B cell (primary cell): ENCODE measurements at regions not wholly inside any gene's neighbourhood (a gene's known extent, or its start where the extent isn't known, plus 50 kb on each side); places are given as distances from the start of the nearest gene placed in this dataset.

ENCODE experiments used
- ATAC-seq: fragments of 200-7000 bp; cut with Tn5 transposase; one replicate; pipeline ENCODE4 v1.10.0; 2021; ENCODE audit warnings: low read depth, mild to moderate bottlenecking, moderate number of reproducible peaks, moderate library complexity
- CTCF ChIA-PET: fragments of 350-600 bp; sonication (Branson Sonifier 250); formaldehyde crosslinking; loops from one replicate; lab custom pipeline; 2021; ENCODE audit warnings: antibody characterized with exemption, inconsistent platforms; lab: Charles Lee
- POLR2A ChIA-PET: fragments of 350-600 bp; sonication (Branson Sonifier 250); formaldehyde crosslinking; loops from one replicate; lab custom pipeline; 2021; ENCODE audit warnings: antibody characterized with exemption; lab: Charles Lee
- DNase-seq: peaks from one replicate; pipeline ENCODE4 v3.0.0; 2013
- H2AFZ ChIP-seq: 2 replicates; pipeline ENCODE4 v1.6.1; 2012; ENCODE audit warnings: mild to moderate bottlenecking, low read depth, low read length; ENCODE audit not compliant: insufficient read depth, poor library complexity, severe bottlenecking
- H3K27ac ChIP-seq, 2 donors: 1 replicate in 1 of 2; 2 replicates in 1 of 2; pipeline ENCODE4 v1.5.1; 2012 to 2013; ENCODE audit warnings: low read length in 2 of 2, mild to moderate bottlenecking in 2 of 2, moderate library complexity in 1 of 2
- H3K27me3 ChIP-seq, 4 experiments: fragments of 200-600 bp in 1 of 4; sonication (generic) in 1 of 4; replicated peaks in 1 of 4; 1 replicate in 2 of 4; 2 replicates in 2 of 4; pipeline versions ENCODE4 v1.6.1 to v1.7.0; 2013 to 2016; ENCODE audit warnings: low read length in 3 of 4, mild to moderate bottlenecking in 2 of 4, mixed read lengths in 1 of 4, moderate library complexity in 1 of 4; ENCODE audit not compliant: insufficient read depth in 4 of 4, control insufficient read depth in 3 of 4; ENCODE audit errors: control extremely low read depth in 1 of 4
- H3K36me3 ChIP-seq, 2 experiments: replicated peaks in 1 of 2; 1 replicate in 1 of 2; 2 replicates in 1 of 2; pipeline versions ENCODE4 v1.6.1 to v1.7.1; 2013; ENCODE audit warnings: low read length in 1 of 2; ENCODE audit not compliant: insufficient read depth in 2 of 2, control insufficient read depth in 1 of 2; ENCODE audit errors: control extremely low read depth in 1 of 2, extremely low read depth in 1 of 2
- H3K4me1 ChIP-seq, 2 donors: fragments of 200-600 bp in 1 of 2; sonication (generic) in 1 of 2; 1 replicate in 1 of 2; 2 replicates in 1 of 2; pipeline versions ENCODE4 v1.5.1 to v1.6.1; 2013 to 2017; ENCODE audit warnings: low read length in 2 of 2; ENCODE audit not compliant: control insufficient read depth in 2 of 2, insufficient read depth in 2 of 2
- H3K4me2 ChIP-seq: replicated peaks from 2 replicates; pipeline ENCODE3; 2012; ENCODE audit warnings: mild to moderate bottlenecking, low read depth, low read length; ENCODE audit not compliant: poor library complexity, severe bottlenecking
- H3K4me3 ChIP-seq, 5 experiments: fragments of 200-600 bp in 1 of 5; sonication (generic) in 1 of 5; 1 replicate in 3 of 5; 2 replicates in 2 of 5; pipeline versions ENCODE4 v1.5.1 to v1.7.0; 2011 to 2016; ENCODE audit warnings: low read length in 4 of 5, mild to moderate bottlenecking in 4 of 5, low read depth in 2 of 5, control low read depth in 1 of 5, moderate library complexity in 1 of 5; ENCODE audit not compliant: insufficient read depth in 1 of 5; ENCODE audit errors: control extremely low read depth in 1 of 5, extremely low read depth in 1 of 5
- H3K79me2 ChIP-seq: fragments of 200-600 bp; sonication (generic); one replicate; pipeline ENCODE4 v1.6.0; 2016; ENCODE audit warnings: low read length; ENCODE audit not compliant: control insufficient read depth, insufficient read depth
- H3K9ac ChIP-seq: fragments of 200-600 bp; sonication (generic); 2 replicates; pipeline ENCODE4 v1.6.1; 2017; ENCODE audit warnings: mild to moderate bottlenecking, low read length, moderate library complexity
- H3K9me3 ChIP-seq, 3 donors: one replicate each; pipeline versions ENCODE4 v1.6.1 to v1.7.1; 2013; ENCODE audit warnings: low read length in 2 of 3; ENCODE audit not compliant: control insufficient read depth in 2 of 3, insufficient read depth in 1 of 3; ENCODE audit errors: control extremely low read depth in 1 of 3
- H4K20me1 ChIP-seq: 2 replicates; pipeline ENCODE4 v1.6.0; 2012; ENCODE audit warnings: mild to moderate bottlenecking, low read length; ENCODE audit not compliant: insufficient read depth, control insufficient read depth, poor library complexity, severe bottlenecking
- H3K27ac Mint-ChIP-seq: one replicate; pipeline ENCODE4 v1.8.0; 2021; ENCODE audit warnings: mixed read lengths
- H3K27me3 Mint-ChIP-seq: one replicate; pipeline ENCODE4 v1.8.0; 2021; ENCODE audit warnings: mixed read lengths
- H3K4me1 Mint-ChIP-seq: one replicate; pipeline ENCODE4 v1.8.0; 2021; ENCODE audit warnings: mixed read lengths
- H3K4me3 Mint-ChIP-seq: one replicate; pipeline ENCODE4 v1.8.0; 2021; ENCODE audit warnings: mixed read lengths
- H3K9me3 Mint-ChIP-seq: one replicate; pipeline ENCODE4 v1.8.0; 2022; ENCODE audit warnings: mixed read lengths; ENCODE audit not compliant: insufficient read depth
- CTCF ChIP-seq: fragments of 200-600 bp; IDR thresholded peaks from one replicate; pipeline ENCODE4 v1.8.0; 2022; ENCODE audit warnings: antibody characterized with exemption, mild to moderate bottlenecking
- EZH2 ChIP-seq: IDR thresholded peaks from 2 replicates; pipeline ENCODE4 v1.6.1; 2012; ENCODE audit warnings: borderline replicate concordance, low read depth, mild to moderate bottlenecking, moderate library complexity, low read length; ENCODE audit not compliant: insufficient read depth, poor library complexity, severe bottlenecking
- WGBS: methylation state at CpG from one replicate; pipeline ENCODE4 v1.1.5; 2013; ENCODE audit warnings: missing lambda C conversion rate; ENCODE audit not compliant: insufficient coverage; 5-methylcytosine and 5-hydroxymethylcytosine counted together
- intact Hi-C: fragments of 100-400 bp; cut with micrococcal nuclease; formaldehyde crosslinking; loops from one replicate; pipeline ENCODE4 v1.10.0; 2022

- intact Hi-C loops, result no loop called here
- no peaks in the 10 kb centered on the region for H3K4me1 Mint-ChIP-seq
- no CpG with 5 or more reads among the region's 7 CpGs for WGBS
- Histone ChIP-seq H3K4me3 (no peak overlapping the region), H4K20me1 (no peaks in the 10 kb centered on the region), H3K4me1 (no peaks in the 10 kb centered on the region), H3K9ac (no peak overlapping the region), H3K27me3 (no peaks in the 10 kb centered on the region), H3K79me2 (no peaks in the 10 kb centered on the region), H3K27ac (no peak overlapping the region), H3K4me2 (no peak overlapping the region), H2AFZ (no peak overlapping the region), H3K36me3 (no peaks in the 10 kb centered on the region), H3K9me3 (no peaks in the 10 kb centered on the region)
- POLR2A ChIA-PET, result no interaction called here
- DNase-seq (no peak), ATAC-seq (no peak)
- CTCF ChIA-PET, result no interaction called here
- TF ChIP-seq EZH2 (no peak), CTCF (no peak)
- peaks cover 4% of the 10 kb centered on the region for H3K27me3 Mint-ChIP-seq
- H3K4me3 Mint-ChIP-seq, result no peak overlapping the region
- no peaks in the 10 kb centered on the region for H3K9me3 Mint-ChIP-seq
- H3K27ac Mint-ChIP-seq, result no peak overlapping the region
Measured at GRCh38 chr12:65660836-65661235, 163.4 kb upstream of the HMGA2 start.

- no peak overlapping the region for H3K4me3 ChIP-seq
- no peaks in the 10 kb centered on the region for H3K4me1 ChIP-seq
- H3K27me3 Mint-ChIP-seq, result peaks cover 4% of the 10 kb centered on the region
Measured at GRCh38 chr12:65662590-65662989, 161.7 kb upstream of the HMGA2 start.

More at GRCh38 chr12:65662590-65662989, 161.7 kb upstream of the HMGA2 start:
- no peak overlapping the region for H2AFZ ChIP-seq
- H3K79me2 ChIP-seq, result no peaks in the 10 kb centered on the region
- H3K9me3 ChIP-seq, result no peaks in the 10 kb centered on the region
- intact Hi-C loops, result no loop called here
- no peaks in the 10 kb centered on the region for H3K9me3 Mint-ChIP-seq
- POLR2A ChIA-PET, result no interaction called here
- no peak overlapping the region for H3K4me3 Mint-ChIP-seq
- no peak overlapping the region for H3K4me2 ChIP-seq
- TF ChIP-seq EZH2, result no peak
- TF ChIP-seq CTCF, result no peak
- no peak overlapping the region for H3K27ac Mint-ChIP-seq
- H4K20me1 ChIP-seq, result no peaks in the 10 kb centered on the region
- no peak overlapping the region for H3K27ac ChIP-seq
- ATAC-seq (no peak), DNase-seq (no peak)
- no peaks in the 10 kb centered on the region for H3K4me1 Mint-ChIP-seq
- H3K27me3 ChIP-seq, result no peaks in the 10 kb centered on the region
- no CpG with 5 or more reads among the region's 2 CpGs for WGBS
- CTCF ChIA-PET, result no interaction called here
- H3K9ac ChIP-seq, result no peak overlapping the region
- H3K36me3 ChIP-seq, result no peaks in the 10 kb centered on the region
